ENCODE measurements at regions not wholly inside any gene's neighbourhood (a gene's known extent, or its start where the extent isn't known, plus 50 kb on each side); places are given as distances from the start of the nearest gene placed in this dataset.
A peak's percentile ranks its signal among the peaks of the same experiment; 100 is the strongest.

DNA sequence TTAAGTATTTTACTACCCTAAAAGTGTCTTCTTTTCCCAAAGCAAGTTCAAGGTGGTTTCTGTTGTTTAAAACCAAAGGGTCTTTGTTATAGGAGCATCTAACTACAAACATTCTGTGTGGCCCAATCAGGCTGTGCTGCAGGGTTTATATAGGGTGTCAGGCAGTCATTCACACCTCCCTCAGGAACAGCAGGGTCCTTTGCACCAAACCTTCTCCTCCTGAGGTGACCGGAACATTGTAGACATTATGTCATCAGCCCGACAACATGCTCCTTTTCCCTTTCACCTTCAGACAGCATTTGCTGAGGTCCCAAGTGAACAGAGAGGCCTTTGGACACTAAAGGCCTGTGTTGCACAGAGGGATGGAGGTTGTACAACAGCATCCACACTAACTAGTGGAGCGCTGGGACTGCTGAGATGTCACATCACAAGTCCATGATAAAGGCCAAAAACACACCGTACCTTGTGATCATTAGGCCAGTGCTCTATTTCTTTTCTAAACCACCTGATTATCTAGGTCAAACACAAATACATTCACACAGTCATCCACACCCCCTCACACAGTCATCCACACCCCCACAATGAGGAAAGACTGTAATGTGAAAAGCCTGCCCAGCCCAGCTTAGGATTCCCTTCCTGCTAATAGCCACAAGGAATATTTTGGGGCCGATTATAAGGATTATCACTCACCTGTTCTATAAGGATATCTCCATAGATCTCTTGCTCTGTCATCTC lies 123.8 kb upstream of the VLDLR start:
- H3K4me3 ChIP-seq (ENCODE audit: low read length): no peak overlapping the region
- 62% methylated on average over 5 of the region's 5 CpGs for WGBS
- H3K27ac ChIP-seq (ENCODE audit: low read length): peak overlapping the region; percentile 86
- intact Hi-C loops (cut with DNase I): loop anchor here in 1 of 4 donors (10.0 kb wide), 1 partner anchor 127 kb away; the partner anchor contains the start of gene VLDLR
- ATAC-seq (no peak), DNase-seq (no peak)
- H3K27me3 ChIP-seq (ENCODE audit: control insufficient read depth, insufficient read depth): no peaks in the 10 kb centered on the region
- H3K4me1 ChIP-seq (ENCODE audit: control insufficient read depth, insufficient read depth, low read length): peaks cover 7% of the 10 kb centered on the region
- no peaks in the 10 kb centered on the region for H3K9me3 ChIP-seq (ENCODE audit: control insufficient read depth, low read length)

DNA sequence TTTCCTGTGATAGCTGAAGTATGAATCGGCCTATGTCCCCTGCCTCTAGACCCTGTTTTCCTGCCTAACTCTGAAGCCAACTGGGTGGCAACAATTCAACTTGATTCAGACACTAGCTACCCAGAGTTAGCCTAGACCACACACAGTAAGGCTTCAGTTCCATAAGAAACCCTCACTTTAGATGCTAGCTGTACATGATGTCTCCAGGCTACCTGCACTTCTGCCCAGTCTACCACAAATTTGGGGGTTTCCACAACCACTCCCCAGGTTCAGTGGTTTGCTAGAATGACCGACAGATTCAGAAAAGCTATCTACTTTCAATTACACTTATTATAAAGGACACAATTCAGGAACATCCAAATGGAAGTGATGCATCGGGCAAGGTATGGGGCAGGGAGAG lies 119.4 kb upstream of the VLDLR start:
- H3K9me3 ChIP-seq (ENCODE audit: control insufficient read depth, low read length): no peaks in the 10 kb centered on the region
- DNase-seq (no peak), ATAC-seq (no peak)
- WGBS: 97% methylated on average over 3 of the region's 3 CpGs
- intact Hi-C loops (cut with DNase I): no loop called here
- no peak overlapping the region for H3K27ac ChIP-seq (ENCODE audit: low read length)
- no peaks in the 10 kb centered on the region for H3K27me3 ChIP-seq (ENCODE audit: control insufficient read depth, insufficient read depth)
- H3K4me3 ChIP-seq (ENCODE audit: low read length): no peak overlapping the region
- peaks cover 2% of the 10 kb centered on the region for H3K4me1 ChIP-seq (ENCODE audit: control insufficient read depth, insufficient read depth, low read length)

DNA sequence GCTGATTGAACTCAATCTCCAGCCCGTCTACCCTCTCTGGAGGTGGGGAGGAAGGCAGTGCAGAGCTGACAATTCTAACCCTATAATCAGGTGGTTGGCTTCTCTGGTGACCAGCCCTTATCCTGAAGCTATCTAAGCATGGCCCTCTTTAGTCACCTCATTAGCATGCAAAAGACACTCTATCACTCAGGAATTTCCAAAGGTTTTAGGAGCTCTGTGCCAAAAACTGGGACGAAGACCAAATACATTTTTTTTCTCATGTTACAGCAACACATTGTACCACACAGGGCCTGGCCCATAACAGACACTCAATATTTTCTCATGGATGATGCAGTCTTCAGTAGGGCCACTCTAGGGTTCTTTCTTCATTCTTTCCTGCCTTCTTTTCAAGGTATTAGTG lies 118.8 kb upstream of the VLDLR start:
- WGBS: 77% methylated on average over 2 of the region's 2 CpGs
- DNase-seq (no peak), ATAC-seq (no peak)
- Histone ChIP-seq H3K4me1 (ENCODE audit: control insufficient read depth, insufficient read depth, low read length) (peaks cover under 1% of the 10 kb centered on the region), H3K4me3 (ENCODE audit: low read length) (no peak overlapping the region), H3K27ac (ENCODE audit: low read length) (no peak overlapping the region), H3K27me3 (ENCODE audit: control insufficient read depth, insufficient read depth) (no peaks in the 10 kb centered on the region), H3K9me3 (ENCODE audit: control insufficient read depth, low read length) (no peaks in the 10 kb centered on the region)
- intact Hi-C loops (cut with DNase I): no loop called here

DNA sequence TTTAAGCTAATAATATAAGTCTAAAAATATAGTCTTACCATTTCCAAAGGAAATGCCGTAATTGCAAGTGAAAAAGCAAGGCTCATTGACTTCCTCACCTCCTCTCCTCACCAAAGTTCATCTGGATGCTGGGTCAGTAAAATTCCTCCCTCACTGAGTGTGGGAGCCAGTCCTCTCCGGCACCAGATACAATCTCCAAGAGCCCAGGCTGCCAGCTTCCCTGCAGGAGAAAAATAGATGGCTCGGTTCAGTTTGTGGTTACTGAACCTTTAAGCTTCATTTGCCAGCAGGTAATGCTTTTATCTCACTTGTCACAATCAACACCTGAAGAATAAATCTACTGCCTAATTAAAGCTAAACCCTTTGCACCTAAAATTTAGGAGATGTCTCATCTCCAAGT lies 115.3 kb upstream of the VLDLR start:
- Histone ChIP-seq H3K4me3 (ENCODE audit: low read length) (no peak overlapping the region), H3K27me3 (ENCODE audit: control insufficient read depth, insufficient read depth) (no peaks in the 10 kb centered on the region), H3K9me3 (ENCODE audit: control insufficient read depth, low read length) (no peaks in the 10 kb centered on the region), H3K27ac (ENCODE audit: low read length) (no peak overlapping the region), H3K4me1 (ENCODE audit: control insufficient read depth, insufficient read depth, low read length) (no peaks in the 10 kb centered on the region)
- 40% methylated on average over 3 of the region's 3 CpGs for WGBS
- intact Hi-C loops (cut with DNase I): no loop called here
- ATAC-seq: no peak
- no peak for DNase-seq

DNA sequence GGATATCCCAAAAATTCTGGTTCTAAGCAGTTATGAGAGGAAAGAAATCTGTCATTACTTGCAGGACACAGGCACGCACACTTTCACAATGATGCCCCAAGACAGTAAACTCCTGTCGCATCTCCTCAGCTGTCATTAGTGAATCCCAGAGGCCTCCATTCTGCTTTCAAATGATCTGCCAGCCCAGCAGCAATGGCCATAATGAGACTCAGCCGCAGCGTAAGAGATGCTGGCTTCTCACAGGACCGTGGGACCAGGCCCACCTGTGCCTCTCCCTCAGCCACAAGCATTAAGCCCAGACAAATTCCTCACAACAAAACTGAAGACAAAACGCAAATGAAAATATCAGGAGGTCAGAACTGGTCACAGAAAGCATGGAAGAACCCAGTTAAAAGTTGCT lies 98.0 kb upstream of the VLDLR start:
- WGBS: 94% methylated on average over 6 of the region's 6 CpGs
- no peak overlapping the region for H3K4me3 ChIP-seq (ENCODE audit: low read length)
- intact Hi-C loops (cut with DNase I): no loop called here
- H3K27ac ChIP-seq (ENCODE audit: low read length): no peak overlapping the region
- DNase-seq: no peak
- H3K9me3 ChIP-seq (ENCODE audit: control insufficient read depth, low read length): no peaks in the 10 kb centered on the region
- ATAC-seq: no peak
- no peaks in the 10 kb centered on the region for H3K27me3 ChIP-seq (ENCODE audit: control insufficient read depth, insufficient read depth)
- no peaks in the 10 kb centered on the region for H3K4me1 ChIP-seq (ENCODE audit: control insufficient read depth, insufficient read depth, low read length)

DNA sequence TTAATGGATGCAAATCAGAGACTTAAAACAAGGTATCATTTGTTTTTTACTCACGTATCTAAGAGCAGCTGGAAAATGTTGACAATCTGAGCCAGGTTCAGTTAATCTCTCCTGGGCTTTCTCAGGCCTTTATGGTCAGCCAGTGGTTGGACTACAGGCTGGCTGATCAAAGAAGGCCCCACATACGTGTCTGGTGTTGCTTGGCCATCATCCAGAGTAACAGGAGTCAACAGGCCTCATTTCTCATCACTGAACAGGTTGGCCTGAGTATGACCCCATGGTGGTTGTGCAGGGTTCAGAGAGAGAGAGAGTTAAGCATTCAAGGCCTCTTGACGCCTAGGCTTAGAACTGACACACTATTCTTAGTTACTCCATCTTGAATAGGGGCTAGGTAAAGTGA lies 97.0 kb upstream of the VLDLR start:
- Histone ChIP-seq H3K27me3 (ENCODE audit: control insufficient read depth, insufficient read depth) (no peaks in the 10 kb centered on the region), H3K4me1 (ENCODE audit: control insufficient read depth, insufficient read depth, low read length) (no peaks in the 10 kb centered on the region), H3K9me3 (ENCODE audit: control insufficient read depth, low read length) (no peaks in the 10 kb centered on the region), H3K4me3 (ENCODE audit: low read length) (no peak overlapping the region), H3K27ac (ENCODE audit: low read length) (no peak overlapping the region)
- WGBS: 73% methylated on average over 3 of the region's 3 CpGs
- DNase-seq (no peak), ATAC-seq (no peak)
- intact Hi-C loops (cut with DNase I): no loop called here

DNA sequence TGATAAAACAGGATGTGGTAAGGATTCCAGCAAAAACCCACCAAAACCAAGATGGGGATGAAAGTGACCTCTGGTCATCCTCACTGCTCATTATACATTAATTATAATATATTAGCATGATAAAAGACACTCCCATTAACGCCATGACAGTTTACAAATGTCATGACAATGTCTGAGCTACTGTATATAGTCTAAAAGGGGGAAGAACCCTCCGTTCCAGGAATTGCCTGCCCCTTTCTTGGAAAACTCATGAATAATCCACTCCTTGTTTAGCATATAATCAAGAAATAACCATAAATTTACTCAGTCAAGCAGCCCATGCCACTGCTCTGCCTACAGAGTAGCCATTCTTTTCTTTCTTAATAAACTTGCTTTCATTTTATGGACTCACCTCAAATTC lies 96.4 kb upstream of the VLDLR start:
- Histone ChIP-seq H3K4me3 (ENCODE audit: low read length) (no peak overlapping the region), H3K27me3 (ENCODE audit: control insufficient read depth, insufficient read depth) (no peaks in the 10 kb centered on the region), H3K4me1 (ENCODE audit: control insufficient read depth, insufficient read depth, low read length) (no peaks in the 10 kb centered on the region), H3K27ac (ENCODE audit: low read length) (no peak overlapping the region), H3K9me3 (ENCODE audit: control insufficient read depth, low read length) (no peaks in the 10 kb centered on the region)
- no peak for ATAC-seq
- WGBS: 93% methylated on average over 2 of the region's 2 CpGs
- DNase-seq: no peak
- intact Hi-C loops (cut with DNase I): no loop called here

DNA sequence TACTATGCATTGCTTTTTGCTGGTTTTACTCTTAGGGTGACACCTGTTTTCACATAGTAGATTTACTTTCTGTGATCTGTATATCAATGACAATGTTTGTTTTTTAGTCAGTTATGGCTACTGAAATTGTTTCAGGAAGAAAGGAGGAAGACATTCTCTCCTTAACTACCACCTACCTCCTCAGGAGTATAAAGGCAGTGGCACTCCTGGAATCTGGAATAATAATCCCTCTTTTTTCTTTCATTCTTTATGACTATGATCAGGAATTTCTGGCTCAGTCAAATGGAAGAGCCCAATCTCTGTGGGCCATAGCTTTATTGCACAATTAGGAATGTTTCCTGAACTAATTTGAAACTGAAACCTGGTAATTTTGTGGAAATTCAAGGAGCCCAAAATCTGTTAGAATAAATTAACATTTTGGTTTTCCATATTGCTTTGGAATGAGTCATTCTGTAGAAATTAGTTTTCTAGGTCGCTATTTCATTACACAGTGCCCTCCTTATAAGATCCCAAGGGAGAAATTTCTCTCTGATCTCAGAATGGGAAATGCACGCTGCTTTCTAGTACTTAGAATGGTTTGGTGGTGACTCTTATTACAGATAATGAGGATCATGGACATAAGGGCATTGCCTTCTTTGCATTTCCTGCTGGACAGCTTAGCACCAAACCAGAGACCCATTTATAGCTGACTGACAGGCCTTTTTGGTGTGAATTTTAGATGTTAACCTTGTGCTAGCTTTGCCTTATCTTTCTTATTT lies 95.3 kb upstream of the VLDLR start:
- intact Hi-C loops (cut with DNase I): no loop called here
- ATAC-seq: no peak

DNA sequence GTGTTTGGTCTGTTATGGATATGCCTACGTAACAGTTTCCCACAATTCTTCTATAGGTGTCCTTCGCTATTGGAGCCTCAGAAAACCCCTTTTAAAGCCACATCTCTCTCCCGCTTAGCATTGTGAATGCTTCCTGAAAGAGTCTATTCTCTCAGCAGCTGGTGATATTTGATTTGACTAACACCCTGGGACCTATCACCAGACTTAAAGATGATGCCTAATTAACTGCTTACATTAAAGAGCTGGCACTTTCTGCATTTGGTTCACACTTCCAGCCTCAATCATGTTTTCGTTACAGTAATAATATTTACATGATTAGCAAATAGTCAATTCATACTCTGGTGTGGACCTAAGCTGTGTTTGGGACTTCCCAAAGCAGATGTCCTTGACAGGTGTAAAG lies 90.1 kb upstream of the VLDLR start:
- Histone ChIP-seq H3K9me3 (ENCODE audit: control insufficient read depth, low read length) (no peaks in the 10 kb centered on the region), H3K27ac (ENCODE audit: low read length) (no peak overlapping the region), H3K27me3 (ENCODE audit: control insufficient read depth, insufficient read depth) (no peaks in the 10 kb centered on the region), H3K4me1 (ENCODE audit: control insufficient read depth, insufficient read depth, low read length) (no peaks in the 10 kb centered on the region), H3K4me3 (ENCODE audit: low read length) (no peak overlapping the region)
- ATAC-seq (no peak), DNase-seq (no peak)
- intact Hi-C loops (cut with DNase I): no loop called here
- WGBS: 91% methylated on average over 4 of the region's 4 CpGs

More for the DNA sequence above, 95.3 kb upstream of the VLDLR start:
- Histone ChIP-seq H3K4me1 (ENCODE audit: control insufficient read depth, insufficient read depth, low read length) (no peaks in the 10 kb centered on the region), H3K27ac (ENCODE audit: low read length) (no peak overlapping the region), H3K4me3 (ENCODE audit: low read length) (no peak overlapping the region), H3K9me3 (ENCODE audit: control insufficient read depth, low read length) (no peaks in the 10 kb centered on the region), H3K27me3 (ENCODE audit: control insufficient read depth, insufficient read depth) (no peaks in the 10 kb centered on the region)
- WGBS: 57% methylated on average over 2 of the region's 2 CpGs
- DNase-seq: no peak

DNA sequence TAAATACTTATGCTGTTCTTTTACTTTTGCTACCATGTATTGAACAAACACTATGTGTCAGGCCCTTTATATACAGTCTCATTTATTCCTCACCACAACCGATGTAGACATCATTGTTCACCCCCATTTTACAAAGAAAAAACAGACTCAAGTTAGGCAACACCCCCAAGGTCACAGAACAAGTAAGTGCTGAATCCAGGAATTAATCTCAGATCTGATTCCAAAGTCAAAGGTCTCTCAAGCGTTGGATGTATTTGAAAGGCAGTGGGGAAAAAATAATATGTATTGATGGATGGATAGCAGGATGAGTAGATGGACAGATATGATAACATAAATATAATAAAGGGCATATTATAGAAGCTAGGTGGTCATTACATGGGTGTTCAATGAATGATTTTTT lies 85.1 kb upstream of the VLDLR start:
- no peak for DNase-seq
- Histone ChIP-seq H3K27ac (ENCODE audit: low read length) (no peak overlapping the region), H3K4me3 (ENCODE audit: low read length) (no peak overlapping the region), H3K9me3 (ENCODE audit: control insufficient read depth, low read length) (no peaks in the 10 kb centered on the region), H3K27me3 (ENCODE audit: control insufficient read depth, insufficient read depth) (no peaks in the 10 kb centered on the region), H3K4me1 (ENCODE audit: control insufficient read depth, insufficient read depth, low read length) (peaks cover 4% of the 10 kb centered on the region)
- no peak for ATAC-seq
- intact Hi-C loops (cut with DNase I): no loop called here
- WGBS: 87% methylated on average over 2 of the region's 2 CpGs

DNA sequence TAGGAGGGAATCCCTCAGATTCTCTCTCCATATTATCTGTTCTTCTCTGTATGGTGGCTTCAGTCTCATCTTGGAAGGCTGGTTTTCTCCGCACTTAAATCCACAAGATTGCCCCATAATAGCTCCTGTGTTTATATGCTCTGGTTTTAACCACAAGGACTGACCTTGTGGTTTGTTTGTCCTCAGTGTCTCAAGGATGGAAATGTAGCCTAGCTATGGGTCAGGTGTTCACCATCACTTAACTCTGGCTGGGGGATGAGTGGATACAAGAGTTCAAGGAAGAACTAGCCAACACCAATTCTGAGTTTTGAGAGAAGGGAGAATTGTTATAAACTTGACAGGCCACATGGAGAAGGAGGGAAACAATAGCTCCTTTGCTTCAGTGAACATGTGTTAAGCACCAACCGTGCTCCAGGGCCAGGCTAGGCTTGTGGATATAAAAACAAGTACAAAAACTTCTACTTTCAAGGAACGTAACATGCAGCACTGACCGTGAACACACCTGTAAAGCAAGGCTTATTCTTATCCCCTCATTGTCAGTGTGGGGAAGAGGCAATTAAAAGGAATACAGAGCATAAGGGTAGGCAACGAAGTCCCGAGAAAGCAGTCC lies 75.6 kb upstream of the VLDLR start:
- Histone ChIP-seq H3K4me1 (ENCODE audit: control insufficient read depth, insufficient read depth, low read length) (no peaks in the 10 kb centered on the region), H3K4me3 (ENCODE audit: low read length) (no peak overlapping the region), H3K27me3 (ENCODE audit: control insufficient read depth, insufficient read depth) (no peaks in the 10 kb centered on the region), H3K9me3 (ENCODE audit: control insufficient read depth, low read length) (no peaks in the 10 kb centered on the region), H3K27ac (ENCODE audit: low read length) (no peak overlapping the region)
- intact Hi-C loops (cut with DNase I): no loop called here
- ATAC-seq (no peak), DNase-seq (no peak)
- 92% methylated on average over 6 of the region's 6 CpGs for WGBS
